ENCODE measurements at regions not wholly inside any gene's neighbourhood (a gene's known extent, or its start where the extent isn't known, plus 50 kb on each side); places are given as distances from the start of the nearest gene placed in this dataset.
"Not testable (repeated sequence)": the region's sequence is repeated elsewhere in the genome, so short reads cannot be mapped to it uniquely, and the experiment has no call there.

DNA sequence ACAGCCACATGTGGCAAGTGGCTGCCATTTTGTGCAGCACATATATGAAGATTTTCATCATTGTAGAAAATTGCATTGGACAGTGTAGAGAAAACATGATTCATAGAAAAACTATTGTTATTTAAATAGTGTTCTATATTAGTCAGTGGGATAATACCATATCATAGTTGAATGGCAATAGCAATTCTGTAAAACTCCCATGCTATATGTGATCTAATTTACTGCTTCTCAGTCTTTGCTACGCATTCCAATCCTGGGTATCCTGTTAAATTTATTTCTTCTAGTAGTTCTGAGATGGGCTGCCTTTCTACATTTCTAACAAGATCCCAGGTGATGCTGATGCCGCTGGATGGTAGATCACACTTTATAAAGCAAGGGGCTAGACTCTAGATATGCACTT is 117.5 kb upstream of the FBXO28 start:
- not testable (repeated sequence) for H3K9me3 Mint-ChIP-seq; H3K27ac Mint-ChIP-seq; ATAC-seq (replicated peaks in 1 of 2); H3K36me3 Mint-ChIP-seq (ENCODE audit: insufficient read depth in 2 of 2); H3K27me3 Mint-ChIP-seq (ENCODE audit: low read depth); H3K4me3 Mint-ChIP-seq; DNase-seq
- H3K4me1 Mint-ChIP-seq (ENCODE audit: low read depth): peaks cover 12% of the 10 kb centered on the region

DNA sequence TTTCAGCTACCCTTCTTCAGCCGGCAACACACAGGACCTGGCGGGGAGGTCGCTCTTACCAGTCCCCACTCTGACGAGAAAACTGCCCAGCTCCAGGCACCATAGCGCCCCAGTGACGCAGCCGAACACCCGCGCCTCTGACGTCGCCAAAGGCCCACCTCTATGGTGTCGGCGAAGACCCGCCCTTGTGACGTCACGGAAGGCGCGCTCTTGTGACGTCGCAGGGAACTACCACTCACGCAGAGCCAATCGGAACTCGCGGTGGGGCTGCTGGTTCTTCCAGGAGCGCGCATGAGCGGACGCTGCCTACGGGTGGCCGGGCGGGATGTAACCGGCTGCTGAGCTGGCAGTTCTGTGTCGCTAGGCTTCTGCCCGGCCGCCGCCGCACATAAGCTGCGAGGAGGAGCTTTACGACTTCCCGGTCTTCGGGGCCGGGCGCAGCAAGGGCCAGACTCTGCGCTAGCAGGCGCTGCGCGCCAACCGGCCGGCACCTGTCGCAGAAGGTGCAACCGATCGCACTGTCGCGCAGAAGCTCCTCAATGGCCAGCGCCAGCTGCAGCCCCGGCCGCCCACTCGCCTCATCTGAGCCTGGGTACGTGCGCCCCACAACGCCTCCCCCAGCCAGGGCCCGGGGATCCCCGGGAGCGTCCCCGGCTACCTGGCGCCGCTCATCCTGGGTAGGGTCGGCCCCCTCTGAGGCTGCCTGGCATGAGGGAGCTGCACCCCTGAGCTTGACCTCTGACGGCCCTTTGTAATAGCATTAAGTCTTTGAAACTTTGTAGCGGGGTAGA is 121.3 kb upstream of the FBXO28 start:
- H3K4me3 Mint-ChIP-seq: peak overlapping the region; percentile 95 to 97
- not testable (repeated sequence) for H3K9me3 Mint-ChIP-seq; H3K27me3 Mint-ChIP-seq (ENCODE audit: low read depth); H3K36me3 Mint-ChIP-seq (ENCODE audit: insufficient read depth in 2 of 2); H3K4me1 Mint-ChIP-seq (ENCODE audit: low read depth)
- ATAC-seq (replicated peaks in 1 of 2): peak; percentile 98
- peak; percentile 100 for DNase-seq
- H3K27ac Mint-ChIP-seq: peak overlapping the region; percentile 99

DNA sequence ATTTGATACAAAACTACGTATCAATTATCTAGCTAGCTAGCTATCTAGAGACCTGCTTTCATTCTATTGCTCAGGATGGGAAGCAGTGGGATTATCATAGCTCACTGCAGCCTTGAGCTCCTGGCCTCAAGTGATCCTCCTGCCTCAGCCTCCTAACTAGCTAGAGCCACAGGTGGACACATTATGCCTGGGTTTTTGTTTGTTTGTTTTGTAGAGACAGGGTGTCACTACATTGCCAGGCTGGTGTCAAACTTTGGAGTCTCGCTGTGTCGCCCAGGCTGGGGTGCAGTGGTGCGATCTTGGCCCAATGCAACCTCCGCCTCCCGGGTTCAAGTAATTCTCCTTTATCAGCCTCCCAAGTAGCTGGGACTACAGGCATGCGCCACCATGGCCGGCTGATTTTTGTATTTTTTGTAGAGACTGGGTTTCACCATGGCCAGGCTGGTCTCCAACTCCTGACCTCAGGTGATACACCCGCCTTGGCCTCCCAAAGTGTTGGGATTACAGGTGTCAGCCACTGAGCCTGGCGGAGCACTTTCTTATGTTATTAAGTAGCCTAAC is 122.5 kb upstream of the FBXO28 start:
- not testable (repeated sequence) for DNase-seq

DNA sequence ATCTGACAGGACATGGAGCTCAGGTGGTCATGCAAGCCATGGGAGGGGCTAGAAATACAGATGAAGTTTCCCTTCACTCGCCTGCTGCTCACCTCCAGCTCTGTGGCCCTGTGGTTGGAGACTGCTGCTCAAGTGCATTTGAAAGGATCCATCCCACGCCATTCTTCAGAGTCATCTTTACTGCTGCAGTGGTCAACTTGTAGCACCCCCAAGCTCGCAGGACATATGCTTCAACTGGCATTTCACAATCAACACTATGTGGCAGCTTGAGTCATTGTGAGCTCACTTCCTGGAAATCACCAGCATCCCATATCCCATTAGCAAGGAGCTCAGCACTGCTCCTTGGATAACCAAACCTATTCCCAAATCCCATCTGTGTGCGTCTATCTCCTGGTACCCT is 116.2 kb upstream of the TP53BP2 start:
- H3K27ac Mint-ChIP-seq; H3K4me1 Mint-ChIP-seq (ENCODE audit: low read depth); H3K9me3 Mint-ChIP-seq; H3K27me3 Mint-ChIP-seq (ENCODE audit: low read depth); DNase-seq; H3K36me3 Mint-ChIP-seq (ENCODE audit: insufficient read depth in 2 of 2); H3K4me3 Mint-ChIP-seq; ATAC-seq (replicated peaks in 1 of 2): not testable (repeated sequence)

More for the DNA sequence above, 122.5 kb upstream of the FBXO28 start:
- not testable (repeated sequence) for H3K36me3 Mint-ChIP-seq (ENCODE audit: insufficient read depth in 2 of 2); H3K4me1 Mint-ChIP-seq (ENCODE audit: low read depth); H3K4me3 Mint-ChIP-seq; H3K9me3 Mint-ChIP-seq; H3K27ac Mint-ChIP-seq; H3K27me3 Mint-ChIP-seq (ENCODE audit: low read depth); ATAC-seq (replicated peaks in 1 of 2)

DNA sequence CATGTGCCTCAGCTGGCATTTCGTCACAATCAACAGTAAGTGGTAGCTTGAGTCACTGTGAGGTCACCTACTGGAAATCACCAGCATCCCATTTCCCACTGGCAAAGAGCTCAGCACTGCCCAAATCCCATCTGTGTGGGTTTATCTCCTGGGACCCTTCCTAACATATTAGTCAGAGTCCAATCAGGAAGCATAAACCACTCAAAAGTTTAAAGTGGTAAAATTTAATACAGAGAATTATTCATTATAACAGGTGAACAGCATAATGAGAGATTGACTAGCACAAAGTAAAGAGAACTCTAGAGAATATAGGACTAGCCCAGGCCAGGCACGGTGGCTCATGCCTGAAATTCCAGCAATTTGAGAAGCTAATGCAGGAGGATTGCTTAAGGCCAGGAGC is 107.1 kb upstream of the TP53BP2 start:
- H3K27ac Mint-ChIP-seq; H3K36me3 Mint-ChIP-seq (ENCODE audit: insufficient read depth in 2 of 2); H3K9me3 Mint-ChIP-seq; DNase-seq; H3K27me3 Mint-ChIP-seq (ENCODE audit: low read depth); H3K4me1 Mint-ChIP-seq (ENCODE audit: low read depth); H3K4me3 Mint-ChIP-seq; ATAC-seq (replicated peaks in 1 of 2): not testable (repeated sequence)

DNA sequence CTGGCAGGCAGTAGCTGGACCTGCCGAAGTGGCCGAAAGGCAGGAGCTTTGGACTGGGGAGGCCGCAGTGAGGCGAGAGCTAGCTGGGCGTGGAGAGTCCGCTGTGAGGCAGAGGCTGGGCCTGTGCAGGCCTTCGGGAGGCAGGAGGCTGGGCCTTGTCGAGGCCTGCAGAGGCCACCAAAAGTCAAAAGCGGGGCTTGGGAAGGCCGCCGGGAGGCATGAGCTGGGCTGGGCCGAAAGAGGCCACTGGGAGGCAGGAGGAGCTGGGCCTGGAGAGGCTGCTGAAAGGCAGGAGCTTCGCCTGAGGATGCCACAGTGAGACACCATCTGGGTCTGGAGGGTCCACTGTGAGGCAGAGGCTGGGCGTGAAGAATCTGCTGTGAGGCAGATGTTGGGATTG is 105.8 kb upstream of the TP53BP2 start:
- ATAC-seq (replicated peaks in 1 of 2); H3K27ac Mint-ChIP-seq; H3K36me3 Mint-ChIP-seq (ENCODE audit: insufficient read depth in 2 of 2); H3K9me3 Mint-ChIP-seq; H3K4me1 Mint-ChIP-seq (ENCODE audit: low read depth); H3K4me3 Mint-ChIP-seq; H3K27me3 Mint-ChIP-seq (ENCODE audit: low read depth); DNase-seq: not testable (repeated sequence)

DNA sequence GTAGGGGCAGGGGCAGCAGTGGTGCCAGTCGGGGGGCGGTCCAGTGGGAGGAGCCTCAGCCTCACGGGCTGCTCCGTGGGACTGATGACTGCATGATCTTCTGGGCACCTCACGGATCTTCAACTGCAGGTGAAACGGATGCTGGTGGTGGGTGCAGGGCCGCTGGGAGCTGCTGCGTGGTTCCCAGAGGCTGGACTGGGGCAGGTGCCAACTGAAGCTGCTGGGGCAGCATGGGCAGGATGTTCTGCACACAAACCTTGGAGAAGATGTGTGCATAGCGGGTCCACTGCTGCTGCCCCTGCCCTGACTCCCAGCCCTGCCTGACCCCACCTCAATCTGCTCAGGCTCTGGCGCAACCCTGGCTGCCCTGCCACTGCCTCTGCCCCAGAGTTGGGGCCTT is 104.2 kb upstream of the TP53BP2 start:
- not testable (repeated sequence) for H3K36me3 Mint-ChIP-seq (ENCODE audit: insufficient read depth in 2 of 2); H3K4me1 Mint-ChIP-seq (ENCODE audit: low read depth); ATAC-seq (replicated peaks in 1 of 2); H3K27ac Mint-ChIP-seq; DNase-seq; H3K9me3 Mint-ChIP-seq; H3K27me3 Mint-ChIP-seq (ENCODE audit: low read depth); H3K4me3 Mint-ChIP-seq

DNA sequence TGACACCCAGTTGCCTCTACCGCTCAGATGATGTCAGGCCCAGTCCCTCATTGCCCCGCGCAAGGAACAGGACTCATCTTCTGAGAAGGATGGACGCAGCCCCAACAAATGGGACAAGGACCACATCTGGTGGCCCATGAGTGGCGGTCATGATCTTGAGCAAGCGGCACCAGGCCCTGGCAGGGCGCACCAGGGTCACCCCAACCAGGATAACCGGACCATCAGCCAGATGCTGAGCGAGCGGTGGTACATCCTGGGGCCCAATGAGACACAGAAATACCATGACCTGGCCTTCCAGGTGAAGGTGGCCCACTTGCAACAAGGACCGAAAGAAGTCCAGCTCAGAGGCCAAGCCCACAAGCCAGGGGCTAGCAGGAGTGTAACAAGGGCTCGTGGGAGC is 102.3 kb upstream of the TP53BP2 start:
- not testable (repeated sequence) for H3K27me3 Mint-ChIP-seq (ENCODE audit: low read depth); DNase-seq; H3K4me1 Mint-ChIP-seq (ENCODE audit: low read depth); H3K36me3 Mint-ChIP-seq (ENCODE audit: insufficient read depth in 2 of 2); ATAC-seq (replicated peaks in 1 of 2); H3K4me3 Mint-ChIP-seq; H3K9me3 Mint-ChIP-seq; H3K27ac Mint-ChIP-seq

DNA sequence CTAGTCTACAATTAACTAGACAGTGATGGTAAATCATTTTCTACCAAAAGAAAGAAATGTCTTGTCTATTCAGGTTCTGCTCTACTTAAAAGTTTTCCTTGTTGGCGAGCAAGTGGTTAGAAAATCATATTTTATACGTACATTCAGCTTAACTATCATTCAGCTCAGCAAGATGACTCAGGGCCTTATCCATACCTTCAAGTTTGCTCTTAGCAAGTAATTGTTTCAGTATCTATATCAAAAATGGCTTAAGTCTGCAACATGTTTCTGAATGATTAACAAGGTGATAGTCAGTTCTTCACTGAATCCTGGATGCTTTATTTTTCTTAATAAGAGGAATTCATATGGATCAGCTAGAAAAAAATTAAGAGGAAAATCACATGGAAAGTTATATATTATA is 90.8 kb upstream of the TP53BP2 start:
- not testable (repeated sequence) for H3K27ac Mint-ChIP-seq; ATAC-seq (replicated peaks in 1 of 2); H3K4me3 Mint-ChIP-seq; H3K9me3 Mint-ChIP-seq; H3K36me3 Mint-ChIP-seq (ENCODE audit: insufficient read depth in 2 of 2); H3K4me1 Mint-ChIP-seq (ENCODE audit: low read depth); DNase-seq; H3K27me3 Mint-ChIP-seq (ENCODE audit: low read depth)

DNA sequence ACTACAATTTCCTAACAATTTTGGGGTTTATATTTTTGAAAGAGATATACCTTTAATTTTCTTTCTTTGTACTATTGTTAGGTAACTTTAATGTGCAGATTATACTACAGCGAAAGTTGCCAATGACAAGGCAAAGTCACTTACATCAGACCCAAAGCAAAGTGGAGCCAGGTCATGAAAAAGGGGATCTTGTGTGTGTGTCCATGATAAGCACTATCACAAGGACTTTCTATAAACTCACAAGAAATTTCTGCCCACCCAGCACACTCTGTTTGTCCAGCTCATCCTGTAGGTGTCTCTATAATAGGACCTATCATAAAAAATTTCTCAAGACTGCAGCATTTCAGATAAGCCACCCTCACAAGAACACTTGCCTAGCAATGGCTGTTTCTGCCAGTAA is 85.7 kb upstream of the TP53BP2 start:
- not testable (repeated sequence) for DNase-seq; H3K9me3 Mint-ChIP-seq; H3K4me3 Mint-ChIP-seq; H3K27ac Mint-ChIP-seq; H3K4me1 Mint-ChIP-seq (ENCODE audit: low read depth); H3K27me3 Mint-ChIP-seq (ENCODE audit: low read depth); H3K36me3 Mint-ChIP-seq (ENCODE audit: insufficient read depth in 2 of 2); ATAC-seq (replicated peaks in 1 of 2)

DNA sequence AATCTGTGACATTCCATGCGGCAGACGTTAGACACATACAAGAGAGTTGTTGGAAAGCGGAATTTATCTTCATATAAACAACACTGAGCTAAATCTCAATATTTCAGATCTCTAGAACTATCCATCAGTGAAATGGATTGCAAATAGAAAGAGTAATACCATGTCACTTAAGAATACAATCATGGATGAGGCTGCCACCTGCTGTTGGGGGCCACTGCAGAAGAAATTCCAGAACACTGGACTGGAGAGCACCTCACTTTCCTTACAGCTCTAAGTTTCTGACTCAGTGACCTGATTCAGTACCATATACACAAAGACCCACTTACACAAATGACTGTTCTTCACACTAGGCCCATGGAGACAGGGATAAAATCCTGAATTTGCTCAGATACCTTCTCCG is 75.1 kb upstream of the TP53BP2 start:
- H3K36me3 Mint-ChIP-seq (ENCODE audit: insufficient read depth in 2 of 2); H3K27ac Mint-ChIP-seq; ATAC-seq (replicated peaks in 1 of 2); H3K27me3 Mint-ChIP-seq (ENCODE audit: low read depth); H3K4me3 Mint-ChIP-seq; H3K9me3 Mint-ChIP-seq; H3K4me1 Mint-ChIP-seq (ENCODE audit: low read depth): not testable (repeated sequence)
- peak in 1 of 2 donors; percentile 3 for DNase-seq

DNA sequence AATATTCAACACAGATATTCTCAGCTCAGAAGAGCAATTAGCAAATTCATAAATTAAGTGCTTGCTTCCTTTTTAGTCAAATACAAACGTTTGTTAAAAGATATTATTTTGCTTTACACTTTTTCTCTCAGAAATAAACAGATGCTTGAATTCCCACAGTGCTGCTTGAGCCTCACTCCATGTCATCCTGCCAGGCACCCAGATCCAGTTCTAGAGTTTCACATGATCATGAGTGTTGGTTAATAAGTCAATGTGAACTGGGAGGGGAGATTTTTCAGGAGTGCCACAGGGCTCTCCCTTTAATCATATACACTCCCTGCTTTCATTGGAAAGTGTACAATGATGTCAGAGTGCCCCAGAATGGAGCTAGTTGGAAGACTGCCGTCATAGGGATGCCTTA is 69.7 kb upstream of the TP53BP2 start:
- not testable (repeated sequence) for H3K4me1 Mint-ChIP-seq (ENCODE audit: low read depth); H3K4me3 Mint-ChIP-seq

DNA sequence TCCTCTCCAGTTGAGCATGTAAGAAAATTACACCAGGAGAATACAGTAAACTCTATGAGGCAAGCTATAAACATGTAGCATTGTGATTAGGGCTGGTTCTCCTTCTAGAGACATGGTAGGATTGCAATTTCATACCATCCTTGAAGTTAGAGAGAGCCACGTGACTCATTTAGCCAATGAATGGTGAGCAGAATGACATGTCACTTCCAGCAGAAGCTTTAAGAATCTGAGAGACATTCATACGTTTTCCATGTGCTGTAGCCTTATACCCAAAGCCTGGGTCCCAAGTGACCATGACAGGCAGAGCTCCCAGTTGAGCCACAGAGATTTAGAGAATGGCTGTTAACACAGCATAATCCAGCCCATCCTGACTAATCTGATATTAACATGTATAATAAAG is 68.0 kb upstream of the TP53BP2 start:
- ATAC-seq (replicated peaks in 1 of 2); DNase-seq; H3K27me3 Mint-ChIP-seq (ENCODE audit: low read depth); H3K36me3 Mint-ChIP-seq (ENCODE audit: insufficient read depth in 2 of 2); H3K9me3 Mint-ChIP-seq; H3K4me1 Mint-ChIP-seq (ENCODE audit: low read depth); H3K27ac Mint-ChIP-seq; H3K4me3 Mint-ChIP-seq: not testable (repeated sequence)

More for the DNA sequence above, 69.7 kb upstream of the TP53BP2 start:
- not testable (repeated sequence) for H3K27ac Mint-ChIP-seq; H3K27me3 Mint-ChIP-seq (ENCODE audit: low read depth); H3K9me3 Mint-ChIP-seq; ATAC-seq (replicated peaks in 1 of 2); DNase-seq; H3K36me3 Mint-ChIP-seq (ENCODE audit: insufficient read depth in 2 of 2)

Measured in activated T-cell treated with anti-CD3 and anti-CD28 coated beads, Interleukin-2, amount 50 U/mL, for 72 hours (primary cell).